GM21528 (cell line): ENCODE measurements at regions not wholly inside any gene's neighbourhood (a gene's known extent, or its start where the extent isn't known, plus 50 kb on each side); places are given as distances from the start of the nearest gene placed in this dataset.
A peak's percentile ranks its signal among the peaks of the same experiment; 100 is the strongest.

Source experiments
- ATAC-seq: cut with Tn5 transposase; IDR thresholded peaks from one replicate; pipeline ENCODE4 v1.9.1; 2021; ENCODE audit warnings: mild to moderate bottlenecking, moderate library complexity; ENCODE audit not compliant: unreplicated experiment, low FRiP score

- peak; percentile 86 for ATAC-seq
Measured at GRCh38 chr7:55641273-55641691, 69.0 kb upstream of the VOPP1 start.

GRCh38 chr7:55639640-55640039, 67.3 kb upstream of the VOPP1 start:
- no peak for ATAC-seq

- ATAC-seq, result no peak
Measured at GRCh38 chr7:55629051-55629677, 56.9 kb upstream of the VOPP1 start.

GRCh38 chr7:55624813-55625212, 52.5 kb upstream of the VOPP1 start:
- ATAC-seq, result no peak

GRCh38 chr7:55623617-55624016, 51.3 kb upstream of the VOPP1 start:
- no peak for ATAC-seq

- no peak for ATAC-seq
Measured at GRCh38 chr7:55622241-55622640, 49.9 kb upstream of the VOPP1 start.
